ENCODE measurements at regions not wholly inside any gene's neighbourhood (a gene's known extent, or its start where the extent isn't known, plus 50 kb on each side); places are given as distances from the start of the nearest gene placed in this dataset.
A peak's percentile ranks its signal among the peaks of the same experiment; 100 is the strongest.
"Not testable (repeated sequence)": the region's sequence is repeated elsewhere in the genome, so short reads cannot be mapped to it uniquely, and the experiment has no call there.

DNA sequence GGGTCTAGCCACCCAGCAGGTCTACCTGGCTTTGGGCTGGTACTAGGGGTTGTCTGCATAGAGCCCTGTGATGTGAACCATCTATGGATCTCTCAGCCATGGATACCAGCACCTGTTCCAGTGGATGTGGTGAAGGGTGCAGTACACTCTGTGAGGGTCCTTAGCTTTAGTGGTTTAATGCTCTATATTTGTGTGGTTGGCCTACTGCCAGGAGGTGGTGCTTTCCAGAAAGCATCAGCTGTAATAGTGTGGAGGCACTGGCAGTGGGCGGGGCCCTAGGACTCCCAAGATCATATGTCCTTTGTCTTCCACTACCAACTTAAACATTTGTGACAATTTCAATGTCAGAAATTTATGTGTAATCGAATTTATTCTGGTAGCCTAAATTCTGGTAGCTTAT lies 1065.1 kb downstream of the RPIA start:
- FAIRE-seq; H3K9me3 ChIP-seq (ENCODE audit: control insufficient read depth in 2 of 3, insufficient read depth in 1 of 3, low read length in 3 of 3); H3K27ac ChIP-seq (ENCODE audit: low read depth in 2 of 2, low read length in 2 of 2); H3K4me1 ChIP-seq (ENCODE audit: control insufficient read depth in 2 of 3, insufficient read depth in 2 of 3, low read depth in 1 of 3, low read length in 3 of 3); intact Hi-C loops (cut with DNase I); H3K4me3 ChIP-seq (ENCODE audit: low read length in 3 of 3); H3K9ac ChIP-seq (ENCODE audit: low read length in 3 of 3); H3K27me3 ChIP-seq (ENCODE audit: control insufficient read depth, insufficient read depth, low read length); H3K36me3 ChIP-seq (ENCODE audit: control insufficient read depth in 2 of 3, insufficient read depth in 3 of 3, low read length in 3 of 3); DNase-seq: not testable (repeated sequence)

DNA sequence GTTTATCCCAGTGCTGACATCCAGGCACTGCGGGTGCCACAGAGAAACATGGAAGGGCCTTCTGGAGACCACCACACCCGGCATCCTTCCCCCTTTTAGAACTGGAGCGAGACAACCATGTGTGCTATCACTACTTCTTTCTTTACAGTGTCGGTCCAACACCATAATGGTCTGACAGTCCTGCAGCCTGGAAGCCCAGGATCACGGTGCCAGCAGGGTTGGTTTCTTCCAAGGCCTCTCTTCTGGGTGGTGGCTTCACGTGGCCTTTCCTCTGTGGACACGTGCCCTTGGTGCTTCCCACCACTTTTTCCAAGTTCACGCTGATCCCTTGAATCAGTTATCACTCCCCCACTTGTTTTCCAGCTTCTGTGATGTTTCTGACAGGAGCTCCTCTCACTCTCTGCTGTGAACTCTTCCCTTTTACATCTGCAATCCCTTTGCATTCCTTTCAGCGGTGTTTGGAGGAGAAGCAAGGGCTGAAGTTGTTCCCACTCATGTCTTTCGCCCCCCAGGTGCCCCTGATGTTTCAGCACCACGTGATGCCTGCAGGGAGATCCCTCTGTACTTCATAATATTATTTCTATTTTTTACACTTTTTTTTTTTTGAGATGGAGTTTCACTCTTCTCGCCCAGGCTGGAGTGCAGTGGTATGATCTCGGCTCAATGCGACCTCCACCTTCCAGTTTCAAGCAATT lies 1067.0 kb downstream of the RPIA start:
- H3K27ac ChIP-seq (ENCODE audit: low read depth in 2 of 2, low read length in 2 of 2); H3K9me3 ChIP-seq (ENCODE audit: control insufficient read depth in 2 of 3, insufficient read depth in 1 of 3, low read length in 3 of 3); H3K4me1 ChIP-seq (ENCODE audit: control insufficient read depth in 2 of 3, insufficient read depth in 2 of 3, low read depth in 1 of 3, low read length in 3 of 3); H3K4me3 ChIP-seq (ENCODE audit: low read length in 3 of 3); H3K36me3 ChIP-seq (ENCODE audit: control insufficient read depth in 2 of 3, insufficient read depth in 3 of 3, low read length in 3 of 3); intact Hi-C loops (cut with DNase I); H3K27me3 ChIP-seq (ENCODE audit: control insufficient read depth, insufficient read depth, low read length); FAIRE-seq; DNase-seq; H3K9ac ChIP-seq (ENCODE audit: low read length in 3 of 3): not testable (repeated sequence)

DNA sequence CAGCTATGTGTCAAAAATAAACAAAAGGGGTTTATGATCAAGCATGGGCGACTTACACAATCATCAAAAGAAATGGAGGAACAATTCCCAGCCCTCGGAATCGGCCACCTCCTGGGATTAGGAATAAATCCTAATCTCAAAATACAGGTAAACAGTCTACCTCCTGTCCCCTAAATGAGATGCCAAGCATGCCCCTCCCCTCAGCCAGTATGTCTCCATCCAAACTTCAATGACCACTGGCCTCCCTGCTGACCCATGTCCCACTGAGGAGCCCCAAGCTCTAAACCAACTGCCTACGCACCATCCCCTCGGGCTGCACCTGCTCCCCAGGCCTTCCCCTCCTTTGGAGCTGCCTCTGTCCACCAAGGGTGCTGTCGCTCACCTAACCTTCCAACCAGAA lies 1069.3 kb downstream of the RPIA start:
- DNase-seq; FAIRE-seq; intact Hi-C loops (cut with DNase I): not testable (repeated sequence)

DNA sequence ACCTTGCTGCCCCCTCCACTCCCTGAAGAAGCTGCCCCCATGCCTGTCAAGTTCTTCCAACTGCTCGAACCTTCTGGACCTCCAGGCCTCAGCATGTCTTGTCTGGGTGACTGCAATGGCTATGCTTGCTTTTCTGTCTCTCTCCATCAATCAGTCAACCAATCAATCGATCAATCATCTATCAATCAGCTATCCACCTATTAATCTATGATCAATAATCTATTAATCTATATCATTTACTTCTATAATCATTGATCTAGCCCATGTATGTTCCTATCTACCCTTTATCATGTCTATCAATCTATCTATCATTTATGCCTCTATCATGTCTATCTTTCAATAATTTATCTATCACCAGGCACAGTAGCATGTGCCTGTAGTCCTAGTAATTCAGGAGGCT lies 1069.7 kb downstream of the RPIA start:
- intact Hi-C loops (cut with DNase I); H3K4me3 ChIP-seq (ENCODE audit: low read length in 3 of 3); H3K9me3 ChIP-seq (ENCODE audit: control insufficient read depth in 2 of 3, insufficient read depth in 1 of 3, low read length in 3 of 3); H3K27ac ChIP-seq (ENCODE audit: low read depth in 2 of 2, low read length in 2 of 2); FAIRE-seq; H3K27me3 ChIP-seq (ENCODE audit: control insufficient read depth, insufficient read depth, low read length); H3K36me3 ChIP-seq (ENCODE audit: control insufficient read depth in 2 of 3, insufficient read depth in 3 of 3, low read length in 3 of 3); DNase-seq; H3K4me1 ChIP-seq (ENCODE audit: control insufficient read depth in 2 of 3, insufficient read depth in 2 of 3, low read depth in 1 of 3, low read length in 3 of 3); H3K9ac ChIP-seq (ENCODE audit: low read length in 3 of 3): not testable (repeated sequence)

More for the DNA sequence above, 1069.3 kb downstream of the RPIA start:
- H3K27ac ChIP-seq (ENCODE audit: low read depth in 2 of 2, low read length in 2 of 2); H3K9ac ChIP-seq (ENCODE audit: low read length in 3 of 3); H3K4me3 ChIP-seq (ENCODE audit: low read length in 3 of 3); H3K27me3 ChIP-seq (ENCODE audit: control insufficient read depth, insufficient read depth, low read length); H3K4me1 ChIP-seq (ENCODE audit: control insufficient read depth in 2 of 3, insufficient read depth in 2 of 3, low read depth in 1 of 3, low read length in 3 of 3); H3K9me3 ChIP-seq (ENCODE audit: control insufficient read depth in 2 of 3, insufficient read depth in 1 of 3, low read length in 3 of 3); H3K36me3 ChIP-seq (ENCODE audit: control insufficient read depth in 2 of 3, insufficient read depth in 3 of 3, low read length in 3 of 3): not testable (repeated sequence)

DNA sequence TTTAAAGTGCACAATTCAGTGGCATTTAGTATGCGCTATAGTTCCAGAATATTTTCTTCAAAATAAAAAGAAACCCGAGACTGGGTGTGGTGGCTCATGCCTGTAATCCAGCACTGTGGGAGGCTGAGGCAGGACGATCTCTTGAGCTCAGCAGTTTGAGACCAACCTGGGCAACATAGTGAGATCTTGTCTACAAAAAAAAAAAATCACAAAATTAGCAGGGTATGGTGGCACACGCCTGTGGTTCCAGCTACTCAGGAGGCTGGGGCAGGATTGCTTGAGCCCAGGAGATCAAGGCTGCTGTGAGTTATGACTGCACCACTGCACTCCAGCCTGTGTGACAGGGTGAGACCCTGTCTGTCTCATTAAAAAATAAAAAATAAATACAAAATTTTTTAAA lies 1070.4 kb downstream of the RPIA start:
- FAIRE-seq; DNase-seq; intact Hi-C loops (cut with DNase I): not testable (repeated sequence)

DNA sequence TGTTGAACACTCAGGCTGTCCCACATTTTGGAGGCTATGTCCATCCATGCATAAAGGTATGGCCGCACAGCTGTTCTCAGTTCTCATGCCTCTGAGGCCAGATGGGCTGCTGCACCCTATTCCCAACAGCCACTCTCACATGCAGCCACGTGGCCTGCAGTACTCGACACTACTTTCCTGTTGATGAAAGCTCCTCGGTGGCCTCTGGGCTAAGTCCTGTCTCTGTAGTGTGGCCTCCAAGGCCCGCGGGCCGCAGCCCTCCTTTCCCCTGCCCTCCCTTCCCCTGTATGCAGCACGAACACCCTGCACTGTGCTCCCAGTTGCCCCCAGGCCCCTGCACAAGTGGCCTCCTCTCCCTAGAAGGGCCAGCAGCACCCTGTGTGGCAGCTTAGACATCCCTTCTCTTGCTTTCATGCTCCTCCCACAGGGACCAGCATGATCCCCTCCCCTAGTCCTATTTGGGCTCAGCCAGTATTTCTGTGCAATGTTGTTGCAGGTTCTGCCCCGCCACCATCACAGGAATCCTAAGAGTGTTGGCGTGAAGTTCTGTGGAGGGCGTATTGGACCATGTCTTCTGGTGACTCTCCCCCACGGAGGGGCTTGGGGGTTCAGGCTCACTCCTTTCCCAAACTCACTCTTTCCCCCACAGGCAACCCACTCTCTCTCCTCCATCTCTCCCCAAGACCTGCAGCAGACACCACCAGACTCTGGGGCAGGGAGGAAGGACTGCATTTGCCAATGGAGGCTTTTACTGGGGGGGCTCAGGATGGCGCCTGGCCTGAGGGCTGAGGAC lies 1071.2 kb downstream of the RPIA start:
- peak in 2 of 5 donors; percentile 19 to 68 for DNase-seq
- H3K4me1 ChIP-seq (ENCODE audit: control insufficient read depth in 2 of 3, insufficient read depth in 2 of 3, low read depth in 1 of 3, low read length in 3 of 3); H3K27ac ChIP-seq (ENCODE audit: low read depth in 2 of 2, low read length in 2 of 2); FAIRE-seq; H3K36me3 ChIP-seq (ENCODE audit: control insufficient read depth in 2 of 3, insufficient read depth in 3 of 3, low read length in 3 of 3); intact Hi-C loops (cut with DNase I); H3K27me3 ChIP-seq (ENCODE audit: control insufficient read depth, insufficient read depth, low read length); H3K9me3 ChIP-seq (ENCODE audit: control insufficient read depth in 2 of 3, insufficient read depth in 1 of 3, low read length in 3 of 3); H3K9ac ChIP-seq (ENCODE audit: low read length in 3 of 3); H3K4me3 ChIP-seq (ENCODE audit: low read length in 3 of 3): not testable (repeated sequence)

More for the DNA sequence above, 1070.4 kb downstream of the RPIA start:
- H3K27ac ChIP-seq (ENCODE audit: low read depth in 2 of 2, low read length in 2 of 2); H3K27me3 ChIP-seq (ENCODE audit: control insufficient read depth, insufficient read depth, low read length); H3K9me3 ChIP-seq (ENCODE audit: control insufficient read depth in 2 of 3, insufficient read depth in 1 of 3, low read length in 3 of 3); H3K4me3 ChIP-seq (ENCODE audit: low read length in 3 of 3); H3K4me1 ChIP-seq (ENCODE audit: control insufficient read depth in 2 of 3, insufficient read depth in 2 of 3, low read depth in 1 of 3, low read length in 3 of 3); H3K9ac ChIP-seq (ENCODE audit: low read length in 3 of 3); H3K36me3 ChIP-seq (ENCODE audit: control insufficient read depth in 2 of 3, insufficient read depth in 3 of 3, low read length in 3 of 3): not testable (repeated sequence)

Measured in kidney (tissue), 10 donors.